Breast epithelium (tissue), 4 donors: ENCODE measurements at regions not wholly inside any gene's neighbourhood (a gene's known extent, or its start where the extent isn't known, plus 50 kb on each side); places are given as distances from the start of the nearest gene placed in this dataset.

Experiments used
- DNase-seq, 2 donors: peaks; one replicate each; pipeline ENCODE4 v3.0.0-alpha.2; 2019; ENCODE audit warnings: low spot score in 2 of 2
- H3K27ac ChIP-seq, 2 donors: fragments of 200-600 bp; sonication (generic) in 1 of 2; one replicate each; pipeline ENCODE4 v1.5.1; 2016 to 2019; ENCODE audit warnings: mild to moderate bottlenecking in 1 of 2
- H3K27me3 ChIP-seq, 2 donors: fragments of 200-600 bp; sonication (generic) in 1 of 2; one replicate each; pipeline versions ENCODE4 v1.5.1 to v1.6.0; 2017 to 2019; ENCODE audit warnings: control low read depth in 1 of 2, mild to moderate bottlenecking in 1 of 2
- H3K36me3 ChIP-seq: fragments of 200-600 bp; one replicate; pipeline ENCODE4 v1.5.1; 2019
- H3K4me1 ChIP-seq, 2 donors: fragments of 200-600 bp; sonication (generic); one replicate each; pipeline ENCODE4 v1.5.1; 2016 to 2019; ENCODE audit warnings: control low read depth in 1 of 2
- H3K4me3 ChIP-seq, 3 donors: fragments of 200-600 bp; sonication (generic); 1 replicate in 2 of 3; 2 replicates in 1 of 3; pipeline ENCODE4 v1.5.1; 2016 to 2019; ENCODE audit warnings: mild to moderate bottlenecking in 3 of 3, moderate library complexity in 2 of 3
- H3K9me3 ChIP-seq, 2 donors: fragments of 200-600 bp; sonication (generic) in 1 of 2; one replicate each; pipeline ENCODE4 v1.5.1; 2016 to 2019; ENCODE audit warnings: control low read depth in 1 of 2
- CTCF ChIP-seq, 3 donors: fragments of 450-650 bp; IDR thresholded peaks; one replicate each; pipeline ENCODE4 v1.5.1; 2016 to 2017; ENCODE audit warnings: antibody characterized with exemption in 3 of 3, mild to moderate bottlenecking in 3 of 3, moderate library complexity in 3 of 3
- POLR2A ChIP-seq: fragments of 450-650 bp; IDR thresholded peaks from one replicate; pipeline ENCODE4 v1.6.1; 2016; ENCODE audit warnings: antibody characterized with exemption, mild to moderate bottlenecking, moderate library complexity
- POLR2AphosphoS5 ChIP-seq, 3 donors: sonication (generic); formaldehyde crosslinking; IDR thresholded peaks; one replicate each; pipeline ENCODE4 v1.6.1; 2017; ENCODE audit warnings: antibody characterized with exemption in 3 of 3
- intact Hi-C: fragments of 100-400 bp; cut with DNase I; formaldehyde crosslinking; loops from one replicate; pipeline ENCODE4 v1.15.1; 2023; ENCODE audit warnings: low total_unique reads

- H3K36me3 ChIP-seq = no peaks in the 10 kb centered on the region
- intact Hi-C loops = no loop called here
- H3K27ac ChIP-seq = no peak overlapping the region
- H3K27me3 ChIP-seq = no peaks in the 10 kb centered on the region
- no peak for DNase-seq
- no peak overlapping the region for H3K4me3 ChIP-seq
- no peaks in the 10 kb centered on the region for H3K9me3 ChIP-seq
- no peaks in the 10 kb centered on the region for H3K4me1 ChIP-seq
- TF ChIP-seq POLR2A = no peak
- no peak for TF ChIP-seq CTCF (IDR thresholded peaks at IDR 0.05)
- no peak for TF ChIP-seq POLR2AphosphoS5 (IDR thresholded peaks at IDR 0.05)
These were observed 687.0 kb upstream of the ZNF608 start for GRCh38 chr5:125433457-125433856.

- TF ChIP-seq POLR2AphosphoS5 (IDR thresholded peaks at IDR 0.05) (no peak), CTCF (IDR thresholded peaks at IDR 0.05) (no peak), POLR2A (no peak)
- Histone ChIP-seq H3K9me3 (peaks cover 0 to 13% of the 10 kb centered on the region in 2 donors), H3K36me3 (no peaks in the 10 kb centered on the region), H3K4me3 (no peak overlapping the region), H3K27me3 (no peaks in the 10 kb centered on the region), H3K4me1 (no peaks in the 10 kb centered on the region), H3K27ac (no peak overlapping the region)
- DNase-seq = no peak
- intact Hi-C loops = no loop called here
These were observed 692.8 kb upstream of the ZNF608 start for GRCh38 chr5:125439243-125439642.

- Histone ChIP-seq H3K27me3 (no peaks in the 10 kb centered on the region), H3K36me3 (no peaks in the 10 kb centered on the region), H3K9me3 (peaks cover 6 to 13% of the 10 kb centered on the region in 2 donors), H3K4me3 (no peak overlapping the region), H3K4me1 (no peaks in the 10 kb centered on the region), H3K27ac (no peak overlapping the region)
- TF ChIP-seq POLR2AphosphoS5 (IDR thresholded peaks at IDR 0.05) (no peak), POLR2A (no peak), CTCF (IDR thresholded peaks at IDR 0.05) (no peak)
- no peak for DNase-seq
- intact Hi-C loops = no loop called here
These were observed 694.5 kb upstream of the ZNF608 start for GRCh38 chr5:125440905-125441304.

GRCh38 chr5:125446986-125447385 lies 700.5 kb upstream of the ZNF608 start:
- intact Hi-C loops = no loop called here
- DNase-seq = no peak
- Histone ChIP-seq H3K9me3 (peaks cover 0 to 6% of the 10 kb centered on the region in 2 donors), H3K4me1 (no peaks in the 10 kb centered on the region), H3K27ac (no peak overlapping the region), H3K4me3 (no peak overlapping the region), H3K36me3 (no peaks in the 10 kb centered on the region), H3K27me3 (no peaks in the 10 kb centered on the region)
- TF ChIP-seq POLR2AphosphoS5 (IDR thresholded peaks at IDR 0.05) (no peak), POLR2A (no peak), CTCF (IDR thresholded peaks at IDR 0.05) (no peak)

- intact Hi-C loops = no loop called here
- Histone ChIP-seq H3K27me3 (no peaks in the 10 kb centered on the region), H3K9me3 (no peaks in the 10 kb centered on the region), H3K27ac (no peak overlapping the region), H3K36me3 (no peaks in the 10 kb centered on the region), H3K4me3 (no peak overlapping the region), H3K4me1 (no peaks in the 10 kb centered on the region)
- no peak for TF ChIP-seq POLR2AphosphoS5 (IDR thresholded peaks at IDR 0.05)
- no peak for TF ChIP-seq POLR2A
- no peak for TF ChIP-seq CTCF (IDR thresholded peaks at IDR 0.05)
- no peak for DNase-seq
These were observed 704.3 kb upstream of the ZNF608 start for GRCh38 chr5:125450771-125451170.
